MM.1S (cell line): ENCODE measurements at regions not wholly inside any gene's neighbourhood (a gene's known extent, or its start where the extent isn't known, plus 50 kb on each side); places are given as distances from the start of the nearest gene placed in this dataset.

Source experiments
- DNase-seq: peaks from one replicate; pipeline ENCODE4 v3.0.0-alpha.2; 2015
- H2AFZ ChIP-seq: fragments of 300-600 bp; sonication (generic); 2 replicates; pipeline ENCODE4 v1.6.0; 2016; ENCODE audit warnings: antibody characterized with exemption, low read length
- H3F3A ChIP-seq: fragments of 300-600 bp; sonication (generic); 2 replicates; pipeline ENCODE4 v1.6.1; 2016; ENCODE audit warnings: mild to moderate bottlenecking, antibody characterized with exemption, low read length, moderate library complexity, mixed read lengths; ENCODE audit not compliant: insufficient read depth
- H3K27ac ChIP-seq: fragments of 300-600 bp; sonication (generic); 2 replicates; pipeline ENCODE4 v1.5.1; 2016; ENCODE audit warnings: mild to moderate bottlenecking, low read length
- H3K27me3 ChIP-seq: fragments of 300-600 bp; sonication (generic); replicated peaks from 2 replicates; pipeline ENCODE4 v1.6.0; 2016; ENCODE audit warnings: low read length; ENCODE audit not compliant: insufficient read depth
- H3K36me3 ChIP-seq: fragments of 300-600 bp; sonication (generic); replicated peaks from 2 replicates; pipeline ENCODE4 v1.6.1; 2016; ENCODE audit warnings: mild to moderate bottlenecking, low read length, mixed read lengths; ENCODE audit not compliant: insufficient read depth
- H3K4me1 ChIP-seq: fragments of 300-600 bp; sonication (generic); 2 replicates; pipeline ENCODE4 v1.6.1; 2016; ENCODE audit warnings: low read length, mixed read lengths
- H3K4me2 ChIP-seq: fragments of 300-600 bp; sonication (generic); 2 replicates; pipeline ENCODE4 v1.6.0; 2016; ENCODE audit warnings: low read depth, low read length
- H3K4me3 ChIP-seq: fragments of 300-600 bp; sonication (generic); 2 replicates; pipeline ENCODE4 v1.5.1; 2016; ENCODE audit warnings: low read length, mixed read lengths
- H3K79me2 ChIP-seq: fragments of 300-600 bp; sonication (generic); 2 replicates; pipeline ENCODE4 v1.6.1; 2016; ENCODE audit warnings: mixed run types, low read length, mixed read lengths
- H3K9ac ChIP-seq: fragments of 300-600 bp; sonication (generic); 2 replicates; pipeline ENCODE4 v1.6.1; 2016; ENCODE audit warnings: low read length, mixed read lengths
- H3K9me2 ChIP-seq: fragments of 300-600 bp; sonication (generic); replicated peaks from 2 replicates; pipeline ENCODE4 v1.6.1; 2016; ENCODE audit warnings: mild to moderate bottlenecking, low read length, mixed read lengths; ENCODE audit not compliant: insufficient read depth
- H3K9me3 ChIP-seq: fragments of 300-600 bp; sonication (generic); replicated peaks from 2 replicates; pipeline ENCODE4 v1.6.1; 2016; ENCODE audit warnings: mild to moderate bottlenecking, low read length, mixed read lengths; ENCODE audit not compliant: insufficient read depth
- H4K20me1 ChIP-seq: fragments of 300-600 bp; sonication (generic); 2 replicates; pipeline ENCODE4 v1.6.1; 2016; ENCODE audit warnings: mild to moderate bottlenecking, low read length, moderate library complexity, mixed read lengths; ENCODE audit not compliant: insufficient read depth
- EZH2 ChIP-seq: fragments of 300-600 bp; sonication (generic); optimal IDR thresholded peaks from 2 replicates; pipeline ENCODE3; 2017; ENCODE audit warnings: low read depth, mild to moderate bottlenecking, antibody characterized with exemption, low read length, mixed read lengths
- EZH2phosphoT487 ChIP-seq: fragments of 300-600 bp; sonication (generic); IDR thresholded peaks from 2 replicates; pipeline ENCODE4 v1.6.1; 2018; ENCODE audit warnings: antibody characterized with exemption, low read length
- TF ChIP-seq, protein P1 (sequence below): fragments of 300-600 bp; sonication (generic); IDR thresholded peaks from 2 replicates; pipeline ENCODE4 v1.5.1; 2016; ENCODE audit warnings: antibody characterized with exemption, low read length, mixed read lengths

DNA sequence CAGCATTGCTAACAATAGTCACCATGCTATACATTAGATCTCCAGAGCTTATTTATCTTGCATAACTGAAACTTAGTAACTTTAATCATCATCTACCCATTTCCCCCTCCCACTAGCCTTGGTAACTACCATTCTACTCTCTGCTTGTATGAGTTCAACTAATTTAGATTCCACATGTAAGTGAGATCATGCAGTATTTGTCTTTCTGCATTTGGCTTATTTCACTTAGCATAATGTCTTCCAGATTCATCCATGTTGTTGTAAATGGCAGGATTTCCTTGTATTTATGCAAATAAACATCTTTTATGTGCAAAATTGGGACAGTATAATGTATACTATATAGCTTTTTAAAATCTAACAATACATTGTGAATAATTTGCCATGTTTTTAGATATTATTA lies 66.0 kb upstream of the ZBED5 start:
- no peak overlapping the region for H3K27ac ChIP-seq
- no peak overlapping the region for H3K4me3 ChIP-seq
- TF ChIP-seq, protein P1, sequence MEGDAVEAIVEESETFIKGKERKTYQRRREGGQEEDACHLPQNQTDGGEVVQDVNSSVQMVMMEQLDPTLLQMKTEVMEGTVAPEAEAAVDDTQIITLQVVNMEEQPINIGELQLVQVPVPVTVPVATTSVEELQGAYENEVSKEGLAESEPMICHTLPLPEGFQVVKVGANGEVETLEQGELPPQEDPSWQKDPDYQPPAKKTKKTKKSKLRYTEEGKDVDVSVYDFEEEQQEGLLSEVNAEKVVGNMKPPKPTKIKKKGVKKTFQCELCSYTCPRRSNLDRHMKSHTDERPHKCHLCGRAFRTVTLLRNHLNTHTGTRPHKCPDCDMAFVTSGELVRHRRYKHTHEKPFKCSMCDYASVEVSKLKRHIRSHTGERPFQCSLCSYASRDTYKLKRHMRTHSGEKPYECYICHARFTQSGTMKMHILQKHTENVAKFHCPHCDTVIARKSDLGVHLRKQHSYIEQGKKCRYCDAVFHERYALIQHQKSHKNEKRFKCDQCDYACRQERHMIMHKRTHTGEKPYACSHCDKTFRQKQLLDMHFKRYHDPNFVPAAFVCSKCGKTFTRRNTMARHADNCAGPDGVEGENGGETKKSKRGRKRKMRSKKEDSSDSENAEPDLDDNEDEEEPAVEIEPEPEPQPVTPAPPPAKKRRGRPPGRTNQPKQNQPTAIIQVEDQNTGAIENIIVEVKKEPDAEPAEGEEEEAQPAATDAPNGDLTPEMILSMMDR: no peak
- no peak for TF ChIP-seq EZH2phosphoT487
- TF ChIP-seq EZH2: no peak

DNA sequence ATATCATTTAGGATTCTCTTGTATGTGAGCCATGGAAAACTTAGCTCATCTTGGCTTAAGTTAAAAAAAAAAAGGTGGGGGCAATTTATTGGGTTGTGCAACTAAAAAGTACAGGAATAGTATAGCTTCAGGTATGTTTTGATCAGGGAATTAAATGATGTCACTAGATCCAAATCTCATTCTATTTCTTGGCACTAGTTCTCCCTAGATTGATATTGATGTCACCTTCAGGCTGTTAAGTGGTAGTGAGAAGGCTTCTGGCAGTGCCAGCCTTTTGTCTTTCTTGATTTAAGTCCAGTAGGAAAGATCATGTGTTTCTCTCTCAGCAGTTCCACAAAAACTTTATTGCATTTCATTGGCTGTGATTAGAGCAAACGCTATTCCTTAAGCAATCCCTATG lies 65.0 kb upstream of the ZBED5 start:
- Histone ChIP-seq H2AFZ (no peak overlapping the region), H3K79me2 (no peaks in the 10 kb centered on the region), H3K36me3 (no peaks in the 10 kb centered on the region), H3K9me2 (no peaks in the 10 kb centered on the region), H3K27me3 (no peaks in the 10 kb centered on the region), H3K9ac (no peak overlapping the region), H3K4me2 (no peak overlapping the region), H4K20me1 (no peaks in the 10 kb centered on the region), H3K4me3 (no peak overlapping the region), H3F3A (no peaks in the 10 kb centered on the region), H3K9me3 (no peaks in the 10 kb centered on the region), H3K27ac (no peak overlapping the region), H3K4me1 (no peaks in the 10 kb centered on the region)
- DNase-seq: no peak
- TF ChIP-seq EZH2phosphoT487: no peak
- no peak for TF ChIP-seq EZH2
- TF ChIP-seq, protein P1: no peak

More for the DNA sequence above, 66.0 kb upstream of the ZBED5 start:
- Histone ChIP-seq H3K36me3 (no peaks in the 10 kb centered on the region), H3K4me2 (no peak overlapping the region), H3K9ac (no peak overlapping the region), H4K20me1 (no peaks in the 10 kb centered on the region), H3K27me3 (no peaks in the 10 kb centered on the region), H2AFZ (no peak overlapping the region), H3K9me3 (no peaks in the 10 kb centered on the region), H3K4me1 (no peaks in the 10 kb centered on the region), H3K9me2 (no peaks in the 10 kb centered on the region), H3F3A (no peaks in the 10 kb centered on the region), H3K79me2 (no peaks in the 10 kb centered on the region)
- DNase-seq: no peak

DNA sequence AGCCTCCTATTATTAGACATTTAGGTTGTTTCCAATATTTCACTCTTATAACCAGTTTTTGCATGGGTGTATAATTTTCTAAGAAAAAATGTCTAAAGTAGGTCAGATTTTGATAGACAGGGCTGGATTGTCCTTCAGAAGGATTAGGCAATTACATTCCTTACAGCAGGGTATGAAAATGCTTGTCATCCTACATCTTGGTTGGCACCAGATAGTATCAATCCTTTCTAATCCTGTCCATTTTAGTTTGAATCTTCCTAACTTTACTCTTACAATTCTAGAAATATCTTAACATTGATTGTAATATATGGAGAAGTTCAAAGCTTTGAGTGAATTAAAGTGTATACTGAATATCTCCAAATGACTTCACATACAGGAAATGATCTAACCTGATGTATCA lies 63.0 kb upstream of the ZBED5 start:
- no peak overlapping the region for H2AFZ ChIP-seq
- no peaks in the 10 kb centered on the region for H3K27me3 ChIP-seq
- H3K4me2 ChIP-seq: no peak overlapping the region
- DNase-seq: no peak
- no peak overlapping the region for H3K4me3 ChIP-seq
- H4K20me1 ChIP-seq: no peaks in the 10 kb centered on the region
- no peak overlapping the region for H3K27ac ChIP-seq
- TF ChIP-seq EZH2phosphoT487: no peak
- TF ChIP-seq, protein P1: no peak
- no peak for TF ChIP-seq EZH2
- no peaks in the 10 kb centered on the region for H3K4me1 ChIP-seq
- H3K79me2 ChIP-seq: no peaks in the 10 kb centered on the region
- H3F3A ChIP-seq: no peaks in the 10 kb centered on the region
- no peaks in the 10 kb centered on the region for H3K36me3 ChIP-seq
- H3K9me2 ChIP-seq: no peaks in the 10 kb centered on the region
- no peak overlapping the region for H3K9ac ChIP-seq
- H3K9me3 ChIP-seq: no peaks in the 10 kb centered on the region
